GM23338 (cell line): ENCODE measurements at regions not wholly inside any gene's neighbourhood (a gene's known extent, or its start where the extent isn't known, plus 50 kb on each side); places are given as distances from the start of the nearest gene placed in this dataset.

Experiments used
- EZH2 ChIP-seq: fragments of 200-600 bp; sonication (generic); IDR thresholded peaks from one replicate; pipeline ENCODE4 v1.8.0; 2017; ENCODE audit warnings: antibody characterized with exemption, mild to moderate bottlenecking, low read depth; ENCODE audit not compliant: unreplicated experiment
- TF ChIP-seq, protein P1 (sequence below), 2 experiments: fragments of 200-600 bp in 1 of 2; sonication (generic) in 1 of 2; conservative IDR thresholded peaks; 2 replicates each; pipeline versions ENCODE4 v1.5.1 to v1.6.1; 2016 to 2017; ENCODE audit warnings: antibody characterized with exemption in 2 of 2, low read depth in 2 of 2, mild to moderate bottlenecking in 2 of 2, moderate library complexity in 1 of 2

DNA sequence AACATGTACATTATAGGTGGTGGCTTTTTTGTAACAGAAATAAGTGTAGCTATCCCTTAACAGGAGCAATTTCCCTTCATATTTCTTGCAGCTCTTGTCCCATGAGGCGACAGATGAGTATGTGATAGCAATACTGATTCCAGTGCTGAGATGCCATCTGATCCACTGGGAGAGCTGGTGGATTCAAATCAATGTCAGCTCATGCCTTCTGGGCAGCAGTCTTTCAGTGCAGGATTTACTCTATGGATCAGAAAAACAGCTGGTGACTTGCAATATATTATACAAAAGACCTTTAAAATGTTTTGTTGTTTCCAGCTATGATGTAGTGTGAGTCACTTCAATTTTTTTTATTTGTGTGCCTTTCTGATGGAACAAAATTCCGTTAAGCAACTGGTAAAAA, 259.9 kb upstream of the SASH1 start:
- TF ChIP-seq, protein P1, sequence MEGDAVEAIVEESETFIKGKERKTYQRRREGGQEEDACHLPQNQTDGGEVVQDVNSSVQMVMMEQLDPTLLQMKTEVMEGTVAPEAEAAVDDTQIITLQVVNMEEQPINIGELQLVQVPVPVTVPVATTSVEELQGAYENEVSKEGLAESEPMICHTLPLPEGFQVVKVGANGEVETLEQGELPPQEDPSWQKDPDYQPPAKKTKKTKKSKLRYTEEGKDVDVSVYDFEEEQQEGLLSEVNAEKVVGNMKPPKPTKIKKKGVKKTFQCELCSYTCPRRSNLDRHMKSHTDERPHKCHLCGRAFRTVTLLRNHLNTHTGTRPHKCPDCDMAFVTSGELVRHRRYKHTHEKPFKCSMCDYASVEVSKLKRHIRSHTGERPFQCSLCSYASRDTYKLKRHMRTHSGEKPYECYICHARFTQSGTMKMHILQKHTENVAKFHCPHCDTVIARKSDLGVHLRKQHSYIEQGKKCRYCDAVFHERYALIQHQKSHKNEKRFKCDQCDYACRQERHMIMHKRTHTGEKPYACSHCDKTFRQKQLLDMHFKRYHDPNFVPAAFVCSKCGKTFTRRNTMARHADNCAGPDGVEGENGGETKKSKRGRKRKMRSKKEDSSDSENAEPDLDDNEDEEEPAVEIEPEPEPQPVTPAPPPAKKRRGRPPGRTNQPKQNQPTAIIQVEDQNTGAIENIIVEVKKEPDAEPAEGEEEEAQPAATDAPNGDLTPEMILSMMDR (conservative IDR thresholded peaks at IDR 0.05; ENCODE audit: low read depth in 2 of 2) = no peak
- TF ChIP-seq EZH2 = no peak
